GM12873 (cell line): ENCODE measurements at regions not wholly inside any gene's neighbourhood (a gene's known extent, or its start where the extent isn't known, plus 50 kb on each side); places are given as distances from the start of the nearest gene placed in this dataset.

Source experiments
- TF ChIP-seq, protein P1 (sequence below): IDR thresholded peaks from 2 replicates; pipeline ENCODE4 v1.5.1; 2012; ENCODE audit warnings: low read depth, mild to moderate bottlenecking, moderate library complexity, low read length, control low read depth; ENCODE audit not compliant: insufficient read depth; ENCODE audit errors: missing control alignments

DNA sequence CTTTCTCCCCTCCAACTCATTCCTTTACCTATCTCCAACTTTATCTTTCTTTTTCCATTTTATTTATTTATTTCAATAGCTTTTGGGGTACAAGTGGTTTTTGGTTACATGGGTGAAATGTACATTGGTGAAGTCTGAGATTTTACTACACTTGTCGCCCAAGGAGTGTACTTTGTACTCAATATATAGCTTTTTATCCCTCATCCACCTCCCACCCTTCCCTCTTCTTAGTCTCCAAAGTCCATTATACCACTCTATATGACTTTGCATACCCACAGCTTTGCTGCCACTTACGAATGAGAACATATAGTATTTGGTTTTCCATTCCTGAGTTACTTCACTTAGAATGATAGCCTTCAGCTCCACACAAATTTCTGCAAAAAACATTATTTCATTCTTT lies 152.6 kb upstream of the NUDT4 start:
- TF ChIP-seq, protein P1, sequence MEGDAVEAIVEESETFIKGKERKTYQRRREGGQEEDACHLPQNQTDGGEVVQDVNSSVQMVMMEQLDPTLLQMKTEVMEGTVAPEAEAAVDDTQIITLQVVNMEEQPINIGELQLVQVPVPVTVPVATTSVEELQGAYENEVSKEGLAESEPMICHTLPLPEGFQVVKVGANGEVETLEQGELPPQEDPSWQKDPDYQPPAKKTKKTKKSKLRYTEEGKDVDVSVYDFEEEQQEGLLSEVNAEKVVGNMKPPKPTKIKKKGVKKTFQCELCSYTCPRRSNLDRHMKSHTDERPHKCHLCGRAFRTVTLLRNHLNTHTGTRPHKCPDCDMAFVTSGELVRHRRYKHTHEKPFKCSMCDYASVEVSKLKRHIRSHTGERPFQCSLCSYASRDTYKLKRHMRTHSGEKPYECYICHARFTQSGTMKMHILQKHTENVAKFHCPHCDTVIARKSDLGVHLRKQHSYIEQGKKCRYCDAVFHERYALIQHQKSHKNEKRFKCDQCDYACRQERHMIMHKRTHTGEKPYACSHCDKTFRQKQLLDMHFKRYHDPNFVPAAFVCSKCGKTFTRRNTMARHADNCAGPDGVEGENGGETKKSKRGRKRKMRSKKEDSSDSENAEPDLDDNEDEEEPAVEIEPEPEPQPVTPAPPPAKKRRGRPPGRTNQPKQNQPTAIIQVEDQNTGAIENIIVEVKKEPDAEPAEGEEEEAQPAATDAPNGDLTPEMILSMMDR: no peak

DNA sequence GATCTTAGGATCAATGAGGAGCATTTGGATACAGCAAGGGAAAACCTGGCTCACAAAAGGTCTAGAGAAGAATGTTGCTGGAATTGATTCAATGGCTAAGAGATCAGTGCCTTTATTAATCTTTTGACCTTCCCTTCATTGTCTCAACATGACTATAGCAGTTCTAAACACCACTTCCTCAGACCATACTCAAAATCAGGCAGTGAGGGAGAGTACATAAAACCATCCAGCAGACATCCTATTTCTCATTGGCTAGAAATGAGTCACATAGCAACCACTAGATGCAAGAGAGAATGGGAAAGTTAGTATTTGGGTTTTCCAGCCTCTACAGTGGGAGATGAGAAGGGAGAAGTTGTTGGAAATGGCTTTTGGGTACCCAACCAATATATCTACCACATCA lies 151.4 kb upstream of the NUDT4 start:
- TF ChIP-seq, protein P1: no peak

DNA sequence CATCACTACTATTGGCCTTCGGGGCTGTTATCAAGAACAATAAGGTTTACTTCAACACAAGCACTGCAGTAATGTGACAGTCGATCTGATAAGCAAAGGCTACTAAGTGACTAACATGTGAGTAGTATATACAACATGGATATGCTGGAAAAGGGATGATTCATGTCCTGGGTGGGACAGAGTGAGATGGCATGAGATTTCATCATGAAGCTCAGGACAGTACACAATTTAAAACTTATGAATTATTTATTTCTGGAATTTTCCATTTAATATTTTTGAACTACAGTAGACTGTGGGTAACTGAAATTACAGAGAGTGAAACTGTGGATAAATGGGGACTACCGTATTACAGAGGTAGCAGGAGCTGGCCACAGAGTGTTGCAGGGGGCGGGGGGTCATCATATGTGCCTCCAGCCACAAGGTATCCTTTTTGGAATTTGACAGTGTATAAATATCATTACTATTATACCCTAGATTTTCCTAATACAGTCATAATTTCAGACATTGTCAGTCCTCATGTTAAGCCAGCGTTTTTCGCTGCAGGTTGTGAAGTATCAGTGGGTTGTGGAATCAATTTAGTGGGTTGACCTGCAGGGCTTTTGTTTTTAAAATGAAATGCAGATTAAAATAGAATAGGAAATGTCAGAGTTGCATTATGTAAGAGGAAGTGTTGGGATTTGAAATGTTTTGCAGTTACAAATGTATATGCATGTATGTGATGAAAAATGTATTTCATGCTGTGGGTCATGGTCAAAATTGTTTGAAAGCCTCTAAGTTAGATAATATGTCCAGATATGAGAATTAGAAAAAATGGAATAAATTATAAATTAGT lies 148.0 kb upstream of the NUDT4 start:
- TF ChIP-seq, protein P1: no peak

DNA sequence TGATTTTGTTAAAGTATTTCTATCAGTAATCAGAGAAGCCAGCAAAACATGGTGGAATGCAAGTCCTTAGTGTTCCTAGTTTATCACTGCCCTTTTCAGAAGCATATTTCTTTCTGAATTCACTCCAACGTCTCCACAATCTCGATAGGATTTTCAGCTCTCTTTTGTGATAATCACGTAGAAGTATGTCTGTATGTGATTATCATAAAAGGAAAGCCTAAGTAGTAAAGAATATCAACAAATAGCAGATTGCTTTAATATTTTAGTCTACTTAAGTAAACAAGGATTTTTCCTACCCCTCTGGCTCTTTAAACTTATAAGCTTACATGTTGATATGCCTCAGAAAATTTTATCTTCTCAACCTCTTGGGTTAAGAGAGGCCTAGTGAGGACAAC lies 147.4 kb upstream of the NUDT4 start:
- TF ChIP-seq, protein P1: no peak

- TF ChIP-seq, protein P1: no peak
Observed at GRCh38 chr12:93231938-93232337, 145.8 kb upstream of the NUDT4 start.

DNA sequence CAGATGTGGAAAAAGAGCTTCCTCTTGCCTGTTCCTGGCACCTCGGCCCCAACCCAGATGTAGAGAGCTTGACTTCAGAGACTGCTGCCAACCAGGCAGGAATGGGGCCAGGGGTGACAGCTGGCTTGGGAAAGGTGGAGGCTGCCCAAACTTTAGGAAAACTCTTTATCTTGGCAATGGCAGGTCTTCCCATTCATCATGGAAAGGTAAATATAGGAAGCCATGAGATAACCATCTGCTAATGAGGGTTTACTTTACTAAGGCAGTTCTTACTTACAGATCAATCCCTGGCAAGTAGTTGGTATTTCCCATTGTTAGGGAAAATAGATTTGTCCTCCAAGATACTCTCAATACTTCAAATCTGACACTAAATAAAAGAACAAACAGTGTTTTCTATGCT lies 143.1 kb upstream of the NUDT4 start:
- TF ChIP-seq, protein P1: no peak

GRCh38 chr12:93235881-93236280 lies 141.8 kb upstream of the NUDT4 start:
- TF ChIP-seq, protein P1: no peak
